NCI-H345 treated with DMSO at 0.1 percent for 48 hours (cell line): ENCODE measurements at regions not wholly inside any gene's neighbourhood (a gene's known extent, or its start where the extent isn't known, plus 50 kb on each side); places are given as distances from the start of the nearest gene placed in this dataset.
"Not testable (repeated sequence)": the region's sequence is repeated elsewhere in the genome, so short reads cannot be mapped to it uniquely, and the experiment has no call there.

Source experiments
- DNase-seq: peaks from one replicate; lab custom pipeline; 2025; ENCODE audit not compliant: unreplicated experiment; lab: John Stamatoyannopoulos, UW

- no peak for DNase-seq
Measured at GRCh38 chr6:115570331-115570730, 490.4 kb downstream of the FRK start.

GRCh38 chr6:115554060-115554459 lies 506.6 kb downstream of the FRK start:
- no peak for DNase-seq

GRCh38 chr6:115551527-115551926 lies 509.2 kb downstream of the FRK start:
- DNase-seq: no peak

- no peak for DNase-seq
Measured at GRCh38 chr6:115545672-115545986, 515.1 kb downstream of the FRK start.

- no peak for DNase-seq
Measured at GRCh38 chr6:115544765-115545671, 515.7 kb downstream of the FRK start.

- DNase-seq: no peak
Measured at GRCh38 chr6:115540077-115540869, 520.4 kb downstream of the FRK start.

GRCh38 chr6:115539531-115539930 lies 521.2 kb downstream of the FRK start:
- no peak for DNase-seq

- no peak for DNase-seq
Measured at GRCh38 chr6:115524821-115525220, 535.9 kb downstream of the FRK start.

- not testable (repeated sequence) for DNase-seq
Measured at GRCh38 chr6:115521747-115522146, 538.9 kb downstream of the FRK start.

GRCh38 chr6:115514656-115515055 lies 546.0 kb downstream of the FRK start:
- no peak for DNase-seq

GRCh38 chr6:115512923-115513322 lies 547.8 kb downstream of the FRK start:
- DNase-seq: no peak

GRCh38 chr6:115511771-115512170 lies 548.9 kb downstream of the FRK start:
- no peak for DNase-seq

- DNase-seq: not testable (repeated sequence)
Measured at GRCh38 chr6:115502432-115502831, 558.3 kb downstream of the FRK start.

- no peak for DNase-seq
Measured at GRCh38 chr6:115495184-115495583, 565.5 kb downstream of the FRK start.

- no peak for DNase-seq
Measured at GRCh38 chr6:115487331-115487730, 573.4 kb downstream of the FRK start.

GRCh38 chr6:115485400-115485799 lies 575.3 kb downstream of the FRK start:
- peak; percentile 17 for DNase-seq

- DNase-seq: not testable (repeated sequence)
Measured at GRCh38 chr6:115480543-115480942, 580.1 kb downstream of the FRK start.

- no peak for DNase-seq
Measured at GRCh38 chr6:115474443-115475041, 586.1 kb downstream of the FRK start.

GRCh38 chr6:115468272-115469005 lies 592.3 kb downstream of the FRK start:
- no peak for DNase-seq

- DNase-seq: no peak
Measured at GRCh38 chr6:115467726-115468125, 593.0 kb downstream of the FRK start.

GRCh38 chr6:115460913-115461312 lies 599.8 kb downstream of the FRK start:
- no peak for DNase-seq
